IMR-90 (cell line): ENCODE measurements at regions not wholly inside any gene's neighbourhood (a gene's known extent, or its start where the extent isn't known, plus 50 kb on each side); places are given as distances from the start of the nearest gene placed in this dataset.
"Not testable (repeated sequence)": the region's sequence is repeated elsewhere in the genome, so short reads cannot be mapped to it uniquely, and the experiment has no call there.

ENCODE experiments used
- ATAC-seq: fragments of 200-7000 bp; cut with Tn5 transposase; 2 replicates; pipeline ENCODE4 v1.9.1; 2020; ENCODE audit warnings: low read depth, mild to moderate bottlenecking, moderate library complexity
- BruUV-seq: library from RNA; stranded (reverse); fragments of 400-500 nt; replicated peaks from 2 replicates; lab custom pipeline; 2021; lab: Mats Ljungman, UMichigan
- CTCF ChIA-PET: fragments of 300-600 bp; formaldehyde crosslinking; extraction: SDS; loops from one replicate; lab custom pipeline; 2021; ENCODE audit warnings: antibody characterized with exemption; lab: Yijun Ruan, JAX
- POLR2A ChIA-PET: fragments of 300-600 bp; sonication (Branson Sonifier 250); formaldehyde crosslinking; loops from one replicate; lab custom pipeline; 2022; ENCODE audit warnings: antibody characterized with exemption; ENCODE audit not compliant: unreplicated experiment; lab: Charles Lee
- DNase-seq: peaks from one replicate; pipeline ENCODE4 v3.0.0; 2013
- H2AFZ ChIP-seq: replicated peaks from 2 replicates; pipeline ENCODE3; 2013; ENCODE audit warnings: low read length, mild to moderate bottlenecking; ENCODE audit not compliant: poor library complexity
- H2AK5ac ChIP-seq: 2 replicates; pipeline ENCODE4 v1.6.1; 2013; ENCODE audit warnings: low read depth, low read length, inconsistent platforms
- H2AK9ac ChIP-seq: replicated peaks from 2 replicates; pipeline ENCODE3; 2013; ENCODE audit warnings: mild to moderate bottlenecking, low read depth, low read length, moderate library complexity; ENCODE audit not compliant: poor library complexity
- H2BK120ac ChIP-seq: 2 replicates; pipeline ENCODE4 v1.6.1; 2013; ENCODE audit warnings: low read depth, low read length, inconsistent platforms
- H2BK15ac ChIP-seq: 3 replicates; pipeline ENCODE4 v1.6.1; 2013; ENCODE audit warnings: low read depth, low read length, inconsistent platforms
- H2BK20ac ChIP-seq: 2 replicates; pipeline ENCODE4 v1.6.1; 2013; ENCODE audit warnings: low read depth, mild to moderate bottlenecking, inconsistent platforms, low read length, moderate library complexity
- H2BK5ac ChIP-seq: 2 replicates; pipeline ENCODE4 v1.6.1; 2013; ENCODE audit warnings: mild to moderate bottlenecking, low read depth, low read length, inconsistent platforms; ENCODE audit not compliant: poor library complexity, severe bottlenecking
- H3K14ac ChIP-seq: replicated peaks from 2 replicates; pipeline ENCODE4 v1.6.1; 2013; ENCODE audit warnings: low read depth, low read length, inconsistent platforms
- H3K18ac ChIP-seq: 2 replicates; pipeline ENCODE4 v1.6.1; 2013; ENCODE audit warnings: low read depth, low read length, control low read depth
- H3K23ac ChIP-seq: 2 replicates; pipeline ENCODE4 v1.6.1; 2013; ENCODE audit warnings: low read depth, low read length, inconsistent platforms
- H3K27ac ChIP-seq: 2 replicates; pipeline ENCODE4 v1.5.1; 2013; ENCODE audit warnings: mild to moderate bottlenecking, control low read depth, low read length; ENCODE audit not compliant: insufficient read depth
- H3K27me3 ChIP-seq: 2 replicates; pipeline ENCODE4 v1.6.1; 2013; ENCODE audit warnings: low read length; ENCODE audit not compliant: control insufficient read depth, insufficient read depth
- H3K36me3 ChIP-seq: 2 replicates; pipeline ENCODE4 v1.6.1; 2013; ENCODE audit warnings: low read length, mixed read lengths; ENCODE audit not compliant: control insufficient read depth, insufficient read depth
- H3K4ac ChIP-seq: 2 replicates; pipeline ENCODE4 v1.6.1; 2013; ENCODE audit warnings: low read depth, low read length, inconsistent platforms
- H3K4me1 ChIP-seq: 2 replicates; pipeline ENCODE4 v1.6.1; 2013; ENCODE audit warnings: low read length, mixed read lengths; ENCODE audit not compliant: control insufficient read depth, insufficient read depth
- H3K4me2 ChIP-seq: 2 replicates; pipeline ENCODE4 v1.6.1; 2013; ENCODE audit warnings: low read depth, mild to moderate bottlenecking, control low read depth, low read length, moderate library complexity
- H3K4me3 ChIP-seq: 2 replicates; pipeline ENCODE4 v1.5.1; 2013; ENCODE audit warnings: low read depth, mild to moderate bottlenecking, control low read depth, low read length, moderate library complexity; ENCODE audit not compliant: insufficient read depth
- H3K56ac ChIP-seq: 2 replicates; pipeline ENCODE4 v1.6.1; 2013; ENCODE audit warnings: low read length, inconsistent platforms; ENCODE audit not compliant: insufficient read depth; ENCODE audit errors: extremely low read depth
- H3K79me1 ChIP-seq, 2 experiments: 2 replicates each; pipeline ENCODE4 v1.6.1; 2013; ENCODE audit warnings: low read length in 2 of 2, inconsistent platforms in 1 of 2, low read depth in 1 of 2
- H3K9ac ChIP-seq: 2 replicates; pipeline ENCODE4 v1.6.1; 2013; ENCODE audit warnings: low read depth, low read length, control low read depth
- H3K9me1 ChIP-seq: 2 replicates; pipeline ENCODE4 v1.6.1; 2013; ENCODE audit warnings: low read length, inconsistent platforms; ENCODE audit not compliant: insufficient read depth
- H3K9me3 ChIP-seq: 2 replicates; pipeline ENCODE4 v1.6.1; 2013; ENCODE audit warnings: low read length; ENCODE audit not compliant: control insufficient read depth, insufficient read depth
- H4K20me1 ChIP-seq: 2 replicates; pipeline ENCODE4 v1.6.1; 2013; ENCODE audit warnings: low read length, inconsistent platforms; ENCODE audit not compliant: insufficient read depth
- H4K5ac ChIP-seq: 2 replicates; pipeline ENCODE4 v1.6.1; 2013; ENCODE audit warnings: mild to moderate bottlenecking, low read depth, low read length, control low read depth
- H4K8ac ChIP-seq, 2 experiments: 2 replicates each; pipeline ENCODE4 v1.6.1; 2013; ENCODE audit warnings: low read depth in 2 of 2, low read length in 2 of 2, control low read depth in 1 of 2, inconsistent platforms in 1 of 2
- H4K91ac ChIP-seq: 2 replicates; pipeline ENCODE4 v1.6.1; 2013; ENCODE audit warnings: low read depth, low read length, inconsistent platforms; ENCODE audit not compliant: insufficient read depth
- WGBS, 2 experiments: methylation state at CpG; one replicate each; pipeline versions ENCODE4 v1.1.5 to v1.1.7; 2013; ENCODE audit warnings: missing lambda C conversion rate in 2 of 2; ENCODE audit not compliant: insufficient read length in 1 of 2; ENCODE audit errors: extremely low coverage in 2 of 2; 5-methylcytosine and 5-hydroxymethylcytosine counted together
- dilution Hi-C: fragments of 300-500 bp; cut with HindIII; formaldehyde crosslinking; loops from one replicate; pipeline ENCODE4 v1.14.3; 2018; ENCODE audit warnings: low sequenced_read_pairs; ENCODE audit not compliant: unreplicated experiment
- in situ Hi-C: fragments of 300-500 bp; cut with MboI; formaldehyde crosslinking; loops from 3 replicates; pipeline ENCODE4 v1.14.3; 2019; ENCODE audit warnings: low sequenced_read_pairs, inconsistent platforms, mixed read lengths
- intact Hi-C: fragments of 100-400 bp; cut with micrococcal nuclease; formaldehyde crosslinking; loops from 2 replicates; pipeline ENCODE4 v1.10.0; 2022

DNA sequence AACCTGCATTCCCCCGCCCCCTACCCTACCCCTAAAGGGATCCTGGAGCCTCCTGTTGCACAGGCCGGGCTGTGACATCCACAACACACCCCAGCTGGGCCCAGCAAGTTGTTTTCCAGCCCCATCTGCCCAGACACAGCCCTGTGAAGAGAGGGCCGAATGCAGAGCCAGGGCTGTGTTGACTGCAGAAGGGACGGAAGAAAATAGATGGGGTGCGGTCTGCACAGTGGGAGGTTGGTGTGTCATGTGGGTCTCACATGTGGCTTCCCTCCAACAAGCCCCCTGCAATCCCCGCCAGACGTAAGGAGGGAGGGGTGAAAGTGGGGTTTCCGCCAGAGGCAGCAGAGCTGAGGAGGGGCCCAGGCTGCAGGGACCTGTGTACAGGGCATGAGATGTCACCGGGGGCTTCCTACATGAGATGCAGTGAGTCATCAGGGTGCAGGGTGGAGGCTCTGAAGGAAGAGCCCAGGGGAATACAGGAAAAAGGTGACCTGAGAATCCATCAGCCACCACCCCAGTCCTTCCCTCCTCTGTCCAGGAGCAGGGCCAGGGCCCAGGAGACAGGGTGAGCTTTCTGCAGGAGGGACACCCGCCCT, 60.2 kb upstream of the SULF2 start:
- POLR2A ChIA-PET: not testable (repeated sequence)
- no CpG with 5 or more reads among the region's 10 CpGs for WGBS, 2 experiments

DNA sequence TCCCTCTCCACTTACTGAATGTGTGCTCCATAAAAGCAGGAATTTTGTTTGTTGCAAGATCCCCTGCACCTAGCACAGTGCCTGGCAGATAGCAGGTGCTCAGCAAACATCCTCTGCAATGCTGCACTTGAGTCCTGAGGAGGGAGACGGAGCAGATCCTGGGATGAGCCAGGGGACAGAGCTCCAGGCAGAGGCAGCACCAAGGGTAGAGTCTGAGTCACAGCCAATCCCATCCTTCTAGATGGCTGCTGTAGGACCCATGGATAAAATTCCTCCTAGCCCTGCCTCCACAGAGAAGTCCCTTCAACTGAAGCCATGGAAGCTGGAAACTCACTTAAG, 59.3 kb upstream of the SULF2 start:
- H2BK20ac ChIP-seq, H3K4me2 ChIP-seq, H4K8ac ChIP-seq, H4K91ac ChIP-seq, H2AK9ac ChIP-seq, H3K9ac ChIP-seq, dilution Hi-C loops, H3K36me3 ChIP-seq, H2BK15ac ChIP-seq, H2BK120ac ChIP-seq, H4K5ac ChIP-seq, H3K14ac ChIP-seq, H2AFZ ChIP-seq, H3K27ac ChIP-seq, H3K56ac ChIP-seq, H3K23ac ChIP-seq, H3K18ac ChIP-seq, H2BK5ac ChIP-seq, H2AK5ac ChIP-seq, H3K9me3 ChIP-seq, H3K27me3 ChIP-seq, BruUV-seq, H3K9me1 ChIP-seq, H3K79me1 ChIP-seq, DNase-seq, CTCF ChIA-PET, ATAC-seq, H3K4ac ChIP-seq, H4K20me1 ChIP-seq, H3K4me1 ChIP-seq, POLR2A ChIA-PET, intact Hi-C loops, H3K4me3 ChIP-seq: not testable (repeated sequence)
- no CpG with 5 or more reads among the region's 1 CpG for WGBS, 2 experiments
- in situ Hi-C loops: loop anchor here (10.0 kb wide), 1 partner anchor 50 kb away; no protein-coding TSS in a partner anchor

More for the DNA sequence above, 60.2 kb upstream of the SULF2 start:
- H4K20me1 ChIP-seq, H2AK9ac ChIP-seq, H3K9me3 ChIP-seq, H2BK20ac ChIP-seq, H3K18ac ChIP-seq, H3K4ac ChIP-seq, DNase-seq, H3K9ac ChIP-seq, H3K36me3 ChIP-seq, H2AK5ac ChIP-seq, dilution Hi-C loops, H2BK15ac ChIP-seq, H3K27me3 ChIP-seq, BruUV-seq, H2BK5ac ChIP-seq, H3K14ac ChIP-seq, H3K9me1 ChIP-seq, H2BK120ac ChIP-seq, H2AFZ ChIP-seq, H3K23ac ChIP-seq, H4K91ac ChIP-seq, H3K4me3 ChIP-seq, H4K8ac ChIP-seq, H3K56ac ChIP-seq, ATAC-seq, intact Hi-C loops, H3K4me2 ChIP-seq, H3K27ac ChIP-seq, CTCF ChIA-PET, H3K79me1 ChIP-seq, H3K4me1 ChIP-seq, H4K5ac ChIP-seq: not testable (repeated sequence)
- in situ Hi-C loops: loop anchor here (10.0 kb wide), 1 partner anchor 49 kb away; no protein-coding TSS in a partner anchor
